CD4-positive, alpha-beta T cell treated with Interferon alpha-2 for 1 hour (primary cell): ENCODE measurements at regions not wholly inside any gene's neighbourhood (a gene's known extent, or its start where the extent isn't known, plus 50 kb on each side); places are given as distances from the start of the nearest gene placed in this dataset.

Experiments used
- DNase-seq, 2 donors: peaks; one replicate each; pipeline ENCODE4 v3.0.0-alpha.2; 2020 to 2022

DNA sequence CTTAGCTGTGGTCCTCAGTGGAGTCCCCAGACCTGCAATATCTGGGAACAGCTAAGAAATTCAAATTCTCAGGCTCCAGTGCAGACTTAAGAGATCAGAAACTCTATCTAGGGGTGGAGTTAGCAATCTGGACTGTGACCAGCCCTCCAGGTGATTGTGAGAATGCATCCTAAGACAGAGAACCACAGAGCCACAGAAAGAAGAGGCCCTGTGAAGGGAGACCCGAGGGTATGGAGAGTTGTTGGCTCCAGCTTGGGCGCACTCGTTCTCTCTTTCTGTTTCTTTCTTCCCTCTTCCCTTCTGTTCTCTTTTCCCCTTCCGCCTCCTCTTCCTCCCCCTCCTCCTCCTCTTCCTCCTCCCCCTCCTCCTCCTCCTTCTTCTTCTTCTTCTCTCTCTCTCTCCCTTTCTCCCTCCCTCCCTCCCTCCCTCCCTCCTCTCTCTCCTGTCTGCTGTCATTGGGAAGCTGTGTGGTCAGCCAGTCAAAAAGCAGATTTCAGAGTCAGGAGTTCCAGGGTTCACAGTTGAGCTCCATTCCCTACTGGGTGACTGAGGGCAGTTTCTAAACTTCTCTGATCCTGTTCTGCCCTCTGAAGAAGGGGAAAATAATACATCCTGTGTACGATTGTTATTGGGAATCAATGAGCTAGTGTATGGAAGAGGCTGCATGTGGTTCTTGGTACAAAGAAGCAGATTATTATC, 62.1 kb upstream of the STEAP1B start:
- DNase-seq = no peak

DNA sequence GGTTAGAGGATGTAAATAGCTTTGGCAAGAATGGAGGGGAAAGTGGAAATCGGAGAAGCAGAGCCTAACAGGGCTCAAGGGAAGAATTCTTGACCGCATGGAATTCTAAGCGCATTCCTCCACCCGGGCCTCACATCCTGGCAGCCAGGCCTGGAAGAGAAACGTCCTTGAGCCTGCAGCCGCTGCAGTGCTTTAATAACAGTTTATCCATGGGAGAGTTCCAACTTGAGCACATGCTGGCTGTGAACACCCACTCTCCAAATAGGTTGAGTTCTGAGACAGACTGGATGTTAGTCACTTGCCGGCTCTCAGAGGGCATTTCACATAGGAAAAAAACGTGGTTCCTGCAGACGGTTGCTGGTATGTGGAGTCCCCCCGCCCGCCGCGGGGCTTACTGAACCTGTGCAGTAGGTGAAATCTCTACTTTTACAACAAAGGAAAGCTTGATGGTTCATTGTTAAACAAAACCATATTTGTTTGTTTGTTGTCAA, 61.4 kb upstream of the STEAP1B start:
- DNase-seq = no peak

DNA sequence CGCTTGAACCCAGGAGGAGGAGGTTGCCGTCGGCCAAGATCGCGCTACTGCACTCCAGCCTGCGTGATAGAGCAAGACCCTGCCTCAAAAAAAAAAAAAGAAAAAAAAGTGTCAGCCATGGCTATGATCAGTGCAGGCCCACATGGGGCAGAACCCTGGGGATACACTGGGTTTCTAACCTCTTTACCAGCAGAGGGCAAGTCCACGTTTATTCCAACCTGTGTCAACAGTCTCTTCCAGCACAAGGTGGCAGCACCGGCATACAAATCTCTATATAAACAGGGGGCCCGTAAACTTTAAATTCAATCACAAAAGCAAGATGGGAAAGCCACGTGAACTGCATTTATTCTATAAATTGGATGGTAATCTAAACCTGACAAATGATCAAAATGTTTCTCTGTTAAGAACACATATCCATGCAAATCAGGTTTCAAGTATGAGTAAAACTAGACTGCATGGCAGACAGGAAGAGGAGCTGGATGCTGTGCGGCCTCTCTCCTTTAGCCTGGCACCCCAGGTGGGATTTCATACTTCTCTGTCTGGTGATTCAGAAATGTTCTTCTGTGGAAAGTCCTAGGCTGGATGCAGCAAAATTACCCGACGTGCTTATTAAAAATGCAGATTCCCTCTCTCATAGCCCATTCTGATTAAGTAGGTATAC, 60.0 kb upstream of the STEAP1B start:
- peak; percentile 73 to 78 for DNase-seq

DNA sequence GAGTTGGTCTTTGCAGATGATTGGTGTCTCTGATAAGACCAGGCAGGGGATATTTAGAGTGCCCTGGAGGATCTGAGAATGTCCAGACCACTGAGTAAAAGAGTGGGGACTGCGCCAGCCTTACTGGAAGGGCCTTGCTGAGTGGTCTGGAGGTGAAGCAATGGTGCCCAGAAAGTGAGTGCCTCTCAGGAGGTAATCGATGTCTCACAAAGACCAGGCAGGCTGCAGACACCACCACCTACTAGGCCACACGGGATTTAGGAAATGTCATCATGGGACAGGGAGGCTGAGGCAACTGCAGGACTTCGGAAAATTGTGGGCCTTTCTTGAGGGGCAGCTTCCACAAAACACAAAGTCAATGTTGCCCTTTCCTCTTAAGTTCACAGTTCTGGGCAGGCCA, 57.2 kb upstream of the STEAP1B start:
- DNase-seq = no peak

- no peak for DNase-seq
These were observed 55.5 kb upstream of the STEAP1B start for GRCh38 chr7:22555476-22555875.

GRCh38 chr7:22554184-22554583, 54.2 kb upstream of the STEAP1B start:
- no peak for DNase-seq

DNA sequence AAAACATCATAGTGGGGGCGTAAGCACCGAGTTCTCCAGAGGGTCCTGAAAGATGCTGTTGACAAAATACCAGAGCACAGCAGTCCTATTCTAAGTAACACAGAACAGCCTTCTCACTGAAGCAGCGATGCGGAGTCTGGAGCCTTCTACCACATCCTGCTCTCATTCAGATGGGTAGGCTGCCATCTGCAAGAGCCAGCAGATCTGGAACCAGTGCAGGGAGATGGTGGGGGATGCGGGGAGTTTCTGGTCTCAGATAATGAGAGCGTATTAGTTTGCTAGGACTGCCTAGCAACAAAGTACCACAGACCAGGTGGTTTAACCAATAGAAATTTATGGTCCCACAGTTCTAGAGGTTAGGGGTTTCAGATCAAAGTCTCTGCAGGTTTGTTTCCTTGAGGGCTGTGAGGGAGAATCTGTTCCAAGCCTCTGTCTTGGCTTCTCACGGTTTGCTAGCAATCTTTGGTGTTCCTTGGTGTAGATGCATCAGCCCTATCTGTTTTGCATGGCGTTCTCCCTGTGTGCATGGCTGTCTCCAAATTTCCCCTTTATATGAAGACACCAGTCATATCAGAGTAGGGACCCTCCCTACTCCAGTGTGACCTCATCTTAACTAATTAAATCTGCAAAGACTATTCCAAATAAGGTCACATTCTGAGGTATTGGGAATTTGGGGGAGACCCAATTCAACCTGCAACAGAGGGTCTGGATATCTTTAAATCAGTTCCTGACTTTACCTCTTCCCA, 52.0 kb upstream of the STEAP1B start:
- no peak for DNase-seq

DNA sequence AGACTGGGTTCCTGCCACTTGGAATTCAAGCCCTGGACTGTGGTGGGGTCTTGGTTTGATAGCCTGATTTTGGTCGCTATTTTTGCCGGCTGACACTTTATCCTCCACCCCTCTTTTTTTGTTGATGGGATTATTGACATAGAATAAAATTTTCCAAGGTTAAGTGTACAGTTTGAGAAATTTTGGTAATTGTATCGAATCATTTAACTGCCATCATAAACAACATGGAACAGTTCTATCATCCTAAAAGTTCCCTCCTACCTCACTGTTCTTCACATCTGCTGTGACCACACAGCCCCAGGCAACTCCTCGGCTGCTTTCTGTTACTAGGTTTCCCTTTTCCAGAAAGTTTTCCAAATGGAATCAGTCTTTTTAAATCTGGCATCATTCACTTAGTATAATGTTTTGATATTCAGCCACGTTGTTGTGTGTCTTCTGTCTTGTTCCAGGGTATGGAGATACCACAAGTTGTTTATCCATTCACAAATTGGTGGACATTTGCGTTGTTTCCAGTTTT, 50.6 kb upstream of the STEAP1B start:
- DNase-seq = no peak

- DNase-seq = no peak
These were observed 49.9 kb upstream of the STEAP1B start for GRCh38 chr7:22549667-22550513.
